ENCODE measurements at regions not wholly inside any gene's neighbourhood (a gene's known extent, or its start where the extent isn't known, plus 50 kb on each side); places are given as distances from the start of the nearest gene placed in this dataset.

DNA sequence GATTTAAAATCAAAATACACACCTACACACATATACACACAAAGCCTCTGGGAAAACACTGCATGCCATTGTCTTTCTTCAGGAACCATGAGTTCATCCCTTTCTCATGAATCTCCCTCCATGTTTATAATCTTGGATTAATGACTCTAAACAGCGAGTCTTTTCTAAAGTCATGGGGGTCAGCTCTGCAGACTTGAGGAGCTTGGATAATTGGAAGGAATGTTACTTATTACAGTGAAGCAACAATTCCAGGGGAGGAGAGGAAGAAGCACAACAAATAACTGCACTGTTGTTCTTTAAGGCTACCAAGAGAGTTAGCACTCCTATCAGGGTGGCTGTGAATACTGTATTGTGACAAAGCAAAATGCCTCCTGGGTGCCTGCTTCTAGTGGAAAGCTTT, 444.7 kb downstream of the ANXA1 start:
- no peaks in the 10 kb centered on the region for H3K4me1 ChIP-seq (ENCODE audit: insufficient read depth, low read length, poor library complexity, severe bottlenecking)
- H4K20me1 ChIP-seq (ENCODE audit: insufficient read depth, low read length), result no peaks in the 10 kb centered on the region
- H3K79me2 ChIP-seq (ENCODE audit: insufficient read depth, low read depth, low read length), result no peaks in the 10 kb centered on the region
- ChIA-PET CTCF (ENCODE audit: unreplicated experiment) (no interaction called here), POLR2A (interaction anchor here (0.7 kb wide), 1 partner anchor 19 kb away, joined by 4 read pairs; no protein-coding TSS in a partner anchor)
- BruUV-seq (replicated peaks), result no TSS peak
- no peak for TF ChIP-seq EZH2phosphoT487 (IDR thresholded peaks at IDR 0.05; ENCODE audit: borderline replicate concordance, low read depth, low read length)
- TF ChIP-seq, protein P1, sequence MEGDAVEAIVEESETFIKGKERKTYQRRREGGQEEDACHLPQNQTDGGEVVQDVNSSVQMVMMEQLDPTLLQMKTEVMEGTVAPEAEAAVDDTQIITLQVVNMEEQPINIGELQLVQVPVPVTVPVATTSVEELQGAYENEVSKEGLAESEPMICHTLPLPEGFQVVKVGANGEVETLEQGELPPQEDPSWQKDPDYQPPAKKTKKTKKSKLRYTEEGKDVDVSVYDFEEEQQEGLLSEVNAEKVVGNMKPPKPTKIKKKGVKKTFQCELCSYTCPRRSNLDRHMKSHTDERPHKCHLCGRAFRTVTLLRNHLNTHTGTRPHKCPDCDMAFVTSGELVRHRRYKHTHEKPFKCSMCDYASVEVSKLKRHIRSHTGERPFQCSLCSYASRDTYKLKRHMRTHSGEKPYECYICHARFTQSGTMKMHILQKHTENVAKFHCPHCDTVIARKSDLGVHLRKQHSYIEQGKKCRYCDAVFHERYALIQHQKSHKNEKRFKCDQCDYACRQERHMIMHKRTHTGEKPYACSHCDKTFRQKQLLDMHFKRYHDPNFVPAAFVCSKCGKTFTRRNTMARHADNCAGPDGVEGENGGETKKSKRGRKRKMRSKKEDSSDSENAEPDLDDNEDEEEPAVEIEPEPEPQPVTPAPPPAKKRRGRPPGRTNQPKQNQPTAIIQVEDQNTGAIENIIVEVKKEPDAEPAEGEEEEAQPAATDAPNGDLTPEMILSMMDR (conservative IDR thresholded peaks at IDR 0.05; ENCODE audit: low read length), result no peak
- intact Hi-C loops (cut with micrococcal nuclease; ENCODE audit: unreplicated experiment), result no loop called here
- H3K4me2 ChIP-seq (ENCODE audit: low read length), result no peak overlapping the region
- H3K9me3 ChIP-seq (ENCODE audit: low read length), result no peaks in the 10 kb centered on the region
- H2AFZ ChIP-seq (ENCODE audit: low read length), result no peak overlapping the region
- H3K27ac ChIP-seq (ENCODE audit: low read depth, low read length, poor library complexity, severe bottlenecking), result no peak overlapping the region
- H3K4me3 ChIP-seq (ENCODE audit: low read depth, low read length, poor library complexity, severe bottlenecking), result no peak overlapping the region
- H3K36me3 ChIP-seq (ENCODE audit: insufficient read depth, low read length), result no peaks in the 10 kb centered on the region
- H3K9me2 ChIP-seq (ENCODE audit: insufficient read depth, low read length), result no peaks in the 10 kb centered on the region
- no peak for DNase-seq (ENCODE audit: low spot score)

DNA sequence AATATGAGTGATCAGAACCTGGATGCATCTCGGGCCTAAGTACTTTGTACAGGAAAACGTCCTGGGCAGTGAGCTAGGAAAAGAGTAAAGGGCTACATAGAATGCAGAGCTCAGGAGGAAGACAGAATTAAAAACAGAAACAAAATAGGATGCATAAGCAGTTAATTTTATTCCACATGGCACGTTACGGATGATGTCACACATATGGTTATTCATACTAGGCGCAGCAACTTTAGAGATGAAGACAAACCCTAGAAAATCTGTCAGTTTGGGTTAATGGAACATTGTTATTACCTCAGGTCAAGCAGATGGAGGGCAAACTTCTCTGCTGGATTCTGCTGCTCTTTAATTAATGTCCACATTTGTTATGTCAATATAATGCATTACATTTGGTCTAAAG, 445.4 kb downstream of the ANXA1 start:
- ChIA-PET CTCF (ENCODE audit: unreplicated experiment) (no interaction called here), POLR2A (no interaction called here)
- H3K4me3 ChIP-seq (ENCODE audit: low read depth, low read length, poor library complexity, severe bottlenecking), result no peak overlapping the region
- no peak for DNase-seq (ENCODE audit: low spot score)
- intact Hi-C loops (cut with micrococcal nuclease; ENCODE audit: unreplicated experiment), result no loop called here
- H3K27ac ChIP-seq (ENCODE audit: low read depth, low read length, poor library complexity, severe bottlenecking), result no peak overlapping the region
- no peaks in the 10 kb centered on the region for H3K9me2 ChIP-seq (ENCODE audit: insufficient read depth, low read length)
- H4K20me1 ChIP-seq (ENCODE audit: insufficient read depth, low read length), result no peaks in the 10 kb centered on the region
- no peaks in the 10 kb centered on the region for H3K79me2 ChIP-seq (ENCODE audit: insufficient read depth, low read depth, low read length)
- TF ChIP-seq EZH2phosphoT487 (IDR thresholded peaks at IDR 0.05; ENCODE audit: borderline replicate concordance, low read depth, low read length), result no peak
- TF ChIP-seq, protein P1 (conservative IDR thresholded peaks at IDR 0.05; ENCODE audit: low read length), result no peak
- H3K4me1 ChIP-seq (ENCODE audit: insufficient read depth, low read length, poor library complexity, severe bottlenecking), result no peaks in the 10 kb centered on the region
- no TSS peak for BruUV-seq (replicated peaks)
- H3K4me2 ChIP-seq (ENCODE audit: low read length), result no peak overlapping the region
- no peaks in the 10 kb centered on the region for H3K9me3 ChIP-seq (ENCODE audit: low read length)
- H2AFZ ChIP-seq (ENCODE audit: low read length), result no peak overlapping the region
- no peaks in the 10 kb centered on the region for H3K36me3 ChIP-seq (ENCODE audit: insufficient read depth, low read length)

GRCh38 chr9:73597771-73598170, 446.1 kb downstream of the ANXA1 start:
- no TSS peak for BruUV-seq (replicated peaks)
- CTCF ChIA-PET (ENCODE audit: unreplicated experiment), result no interaction called here
- no peak overlapping the region for H2AFZ ChIP-seq (ENCODE audit: low read length)

More at GRCh38 chr9:73597771-73598170, 446.1 kb downstream of the ANXA1 start:
- Histone ChIP-seq H3K79me2 (ENCODE audit: insufficient read depth, low read depth, low read length) (no peaks in the 10 kb centered on the region), H3K4me1 (ENCODE audit: insufficient read depth, low read length, poor library complexity, severe bottlenecking) (no peaks in the 10 kb centered on the region), H4K20me1 (ENCODE audit: insufficient read depth, low read length) (no peaks in the 10 kb centered on the region), H3K36me3 (ENCODE audit: insufficient read depth, low read length) (no peaks in the 10 kb centered on the region), H3K9me3 (ENCODE audit: low read length) (no peaks in the 10 kb centered on the region), H3K27ac (ENCODE audit: low read depth, low read length, poor library complexity, severe bottlenecking) (no peak overlapping the region), H3K4me3 (ENCODE audit: low read depth, low read length, poor library complexity, severe bottlenecking) (no peak overlapping the region), H3K4me2 (ENCODE audit: low read length) (no peak overlapping the region), H3K9me2 (ENCODE audit: insufficient read depth, low read length) (no peaks in the 10 kb centered on the region)
- no peak for TF ChIP-seq EZH2phosphoT487 (IDR thresholded peaks at IDR 0.05; ENCODE audit: borderline replicate concordance, low read depth, low read length)
- TF ChIP-seq, protein P1 (conservative IDR thresholded peaks at IDR 0.05; ENCODE audit: low read length), result no peak
- no peak for DNase-seq (ENCODE audit: low spot score)
- intact Hi-C loops (cut with micrococcal nuclease; ENCODE audit: unreplicated experiment), result no loop called here
- POLR2A ChIA-PET, result no interaction called here

Data from OCI-LY7 (cell line).